ENCODE measurements at regions not wholly inside any gene's neighbourhood (a gene's known extent, or its start where the extent isn't known, plus 50 kb on each side); places are given as distances from the start of the nearest gene placed in this dataset.

- no peak for TF ChIP-seq CTCF (IDR thresholded peaks at IDR 0.05; ENCODE audit: extremely low read depth in 1 of 2, insufficient read depth in 1 of 2, low read depth in 1 of 2, low read length in 2 of 2)
- TF ChIP-seq MYC (IDR thresholded peaks at IDR 0.05; ENCODE audit: low read depth, low read length), result no peak
- TF ChIP-seq EZH2 (IDR thresholded peaks at IDR 0.05; ENCODE audit: borderline replicate concordance, low read depth, low read length, severe bottlenecking), result no peak
- no peak for TF ChIP-seq POLR2A (IDR thresholded peaks at IDR 0.05; ENCODE audit: low read depth, low read length)
Measured at GRCh38 chr12:97324471-97324870, 138.1 kb upstream of the RMST start.
